ENCODE measurements at regions not wholly inside any gene's neighbourhood (a gene's known extent, or its start where the extent isn't known, plus 50 kb on each side); places are given as distances from the start of the nearest gene placed in this dataset.

GRCh38 chr15:89038146-89038545 is 50.1 kb upstream of the ABHD2 start:
- no peak for TF ChIP-seq CTCF (IDR thresholded peaks at IDR 0.05; ENCODE audit: low read depth, low read length, poor library complexity, severe bottlenecking)
- TF ChIP-seq EZH2phosphoT487 (IDR thresholded peaks at IDR 0.05; ENCODE audit: borderline replicate concordance, low read length), result no peak
- Histone ChIP-seq H3K9me3 (ENCODE audit: control insufficient read depth, insufficient read depth, low read length) (no peaks in the 10 kb centered on the region), H3K79me2 (ENCODE audit: control insufficient read depth, low read length) (no peaks in the 10 kb centered on the region), H3K4me1 (ENCODE audit: control insufficient read depth, low read length) (no peaks in the 10 kb centered on the region), H3K36me3 (ENCODE audit: control insufficient read depth, low read length) (no peaks in the 10 kb centered on the region), H3K27ac (ENCODE audit: low read depth, low read length) (no peak overlapping the region), H3F3A (ENCODE audit: control insufficient read depth, insufficient read depth) (no peaks in the 10 kb centered on the region), H3K9me2 (replicated peaks; ENCODE audit: control insufficient read depth, low read length) (no peaks in the 10 kb centered on the region), H3K4me2 (ENCODE audit: low read length) (no peak overlapping the region), H3K4me3 (ENCODE audit: low read length) (no peak overlapping the region), H4K20me1 (ENCODE audit: control insufficient read depth, insufficient read depth, low read depth, low read length) (no peaks in the 10 kb centered on the region), H3K27me3 (ENCODE audit: control insufficient read depth, low read length) (peaks cover 4% of the 10 kb centered on the region; the same call in 1 of the 2 replicates)

Data from DOHH2 (cell line).